ENCODE measurements at regions not wholly inside any gene's neighbourhood (a gene's known extent, or its start where the extent isn't known, plus 50 kb on each side); places are given as distances from the start of the nearest gene placed in this dataset.

DNA sequence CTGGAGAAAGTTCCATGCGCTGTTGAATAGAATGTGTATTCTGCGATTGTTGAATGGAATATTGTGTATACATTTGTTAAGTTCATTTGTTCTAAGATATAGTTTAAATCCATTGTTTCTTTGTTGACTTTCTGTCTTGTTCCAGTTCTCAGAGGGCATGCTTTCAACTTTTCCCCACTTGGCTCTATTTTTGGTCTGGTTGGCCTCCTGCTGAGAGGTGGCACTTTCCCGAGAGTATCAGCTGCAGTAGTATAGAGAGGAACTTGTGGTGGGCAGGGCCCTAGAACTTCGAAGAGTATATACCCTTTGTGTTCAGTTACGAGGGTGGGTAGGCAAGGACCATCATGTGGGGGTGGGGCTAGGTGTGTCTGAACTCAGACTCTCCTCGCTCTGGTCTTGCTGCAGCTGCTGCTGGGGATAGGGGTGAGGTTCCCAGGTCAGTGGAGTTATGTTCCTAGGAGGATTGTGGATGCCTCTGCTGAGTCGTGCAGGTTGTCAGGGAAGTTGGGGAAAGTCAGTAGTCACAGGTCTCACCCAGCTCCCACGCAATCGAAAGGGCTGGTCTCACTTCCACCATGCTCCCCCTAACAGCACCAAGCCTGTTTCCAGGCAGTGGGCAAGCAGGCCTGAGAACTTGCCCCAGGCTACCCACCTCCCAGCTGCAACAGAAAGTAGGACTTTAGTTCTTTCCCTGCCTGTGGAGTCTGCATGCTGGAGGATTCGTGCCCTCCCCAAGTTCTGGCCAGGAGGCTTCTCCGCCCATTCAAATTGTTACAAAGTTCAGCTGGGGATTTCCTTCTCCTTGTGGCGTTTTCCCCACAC, 118.9 kb upstream of the SSTR4 start:
- DNase-seq (ENCODE audit: low read depth in 2 of 2) = no peak

DNA sequence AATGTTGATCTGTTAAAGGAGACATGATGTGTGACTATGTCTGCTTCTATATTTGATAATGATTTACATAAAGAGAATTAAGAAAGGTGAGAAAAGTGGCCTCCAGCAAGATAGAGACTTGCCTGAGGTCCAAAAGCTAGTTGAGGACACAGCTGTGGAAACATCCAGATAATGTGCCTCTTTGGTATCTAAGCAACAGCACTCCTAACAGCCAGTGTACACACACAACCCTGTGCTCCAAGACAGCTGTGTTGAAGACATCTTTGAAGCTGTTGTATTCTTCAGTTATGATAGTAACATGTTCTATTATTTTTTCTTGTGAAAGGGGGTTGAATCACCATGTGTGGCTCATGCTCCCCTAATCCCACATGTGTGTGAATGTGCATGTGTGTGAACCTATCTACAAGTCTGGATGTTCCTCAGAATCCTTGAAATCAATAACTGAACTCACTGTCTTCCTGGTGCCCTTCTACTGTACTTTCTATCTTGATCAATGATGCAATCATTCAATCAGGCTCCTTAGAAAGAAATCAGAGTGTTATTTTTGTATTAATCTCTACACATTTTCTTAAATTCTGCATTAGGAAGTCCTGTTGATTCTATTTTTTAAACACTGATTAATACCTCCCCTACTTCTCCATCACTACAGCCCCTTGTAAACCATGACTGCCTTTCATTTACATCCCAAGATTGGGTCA, 116.7 kb upstream of the SSTR4 start:
- no peak for DNase-seq (ENCODE audit: low read depth in 2 of 2)

GRCh38 chr20:22920898-22921297, 114.2 kb upstream of the SSTR4 start:
- no peak for DNase-seq (ENCODE audit: low read depth in 2 of 2)

DNA sequence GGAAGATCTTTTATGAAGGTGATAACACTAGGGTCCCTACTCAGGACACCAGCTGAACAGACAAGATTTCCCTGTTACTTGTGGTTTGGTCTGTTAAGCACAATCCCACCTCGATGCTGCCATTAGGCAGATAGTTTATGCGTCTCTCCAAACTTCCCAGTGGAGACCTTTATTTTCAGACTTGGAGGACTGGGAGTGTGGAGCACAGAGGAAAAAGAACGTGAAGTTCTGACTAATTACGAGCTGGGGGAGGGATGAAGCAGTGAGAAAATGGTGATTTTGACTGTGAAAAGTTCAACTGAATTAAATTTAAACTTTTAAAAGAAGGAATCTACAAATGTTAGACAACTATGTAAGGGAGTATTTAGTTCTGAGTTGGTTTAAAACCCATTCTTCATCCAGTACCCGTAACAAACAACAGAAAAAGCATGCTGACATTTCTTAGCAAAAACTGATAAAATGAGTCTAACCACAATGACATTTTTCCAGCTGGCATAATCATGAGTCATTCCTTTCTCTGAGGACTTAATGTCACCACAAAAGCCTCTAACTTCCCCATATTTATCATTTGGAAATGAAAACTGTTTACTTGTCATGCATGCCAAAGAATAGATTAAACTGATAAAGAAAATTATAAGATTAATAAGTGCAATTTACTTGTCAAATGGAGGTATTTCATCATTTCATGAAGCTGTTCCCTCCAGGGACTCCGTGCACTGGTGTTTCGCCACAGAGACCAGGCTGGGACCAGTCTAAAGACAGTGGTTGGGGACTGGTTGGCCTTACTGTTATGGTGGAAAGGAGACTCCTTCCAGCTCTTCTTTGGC, 113.3 kb upstream of the SSTR4 start:
- DNase-seq (ENCODE audit: low read depth in 2 of 2) = no peak

- DNase-seq (ENCODE audit: low read depth in 2 of 2) = no peak
These were observed 112.1 kb upstream of the SSTR4 start for GRCh38 chr20:22922987-22923386.

GRCh38 chr20:22924046-22924737, 110.9 kb upstream of the SSTR4 start:
- DNase-seq (ENCODE audit: low read depth in 2 of 2) = no peak

GRCh38 chr20:22924949-22925612, 110.0 kb upstream of the SSTR4 start:
- no peak for DNase-seq (ENCODE audit: low read depth in 2 of 2)

DNA sequence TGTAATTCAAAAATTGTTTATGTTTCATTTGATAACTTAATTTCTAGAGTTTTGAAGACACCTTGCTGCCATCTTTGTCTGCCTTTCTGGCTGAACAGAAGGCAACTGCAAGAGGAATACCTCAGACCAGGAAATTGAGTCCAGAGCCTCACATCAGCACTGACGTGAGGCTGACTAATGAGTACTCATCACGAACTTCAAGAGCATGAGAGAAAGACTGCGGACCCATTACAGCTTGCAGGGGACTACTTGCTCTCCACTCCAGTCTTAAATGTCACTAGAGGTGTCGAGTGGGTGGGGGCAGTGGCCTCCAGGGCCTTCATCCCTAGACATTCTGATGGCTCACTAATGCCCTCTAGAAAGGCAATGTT, 109.5 kb upstream of the SSTR4 start:
- DNase-seq (ENCODE audit: low read depth in 2 of 2) = no peak

GRCh38 chr20:22927537-22927936, 107.6 kb upstream of the SSTR4 start:
- no peak for DNase-seq (ENCODE audit: low read depth in 2 of 2)

DNA sequence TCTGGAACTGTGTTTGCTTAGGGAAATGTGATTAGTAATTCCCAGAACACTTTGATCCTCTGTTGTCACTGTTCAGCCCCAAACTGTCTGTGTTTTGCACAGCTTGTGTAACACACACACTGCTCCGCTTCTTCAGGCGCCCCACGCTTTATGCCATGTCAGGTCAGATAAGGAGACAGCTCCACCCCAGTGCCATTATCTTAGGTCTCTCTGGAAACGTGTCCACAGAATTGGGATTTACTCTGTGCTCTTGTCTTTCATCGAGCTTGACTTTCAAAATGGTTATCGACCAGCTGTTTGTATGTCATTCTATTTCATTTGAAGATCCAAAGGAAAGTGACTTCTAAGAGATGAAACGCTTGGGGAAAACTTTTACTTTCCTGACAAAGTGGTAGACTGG, 106.4 kb upstream of the SSTR4 start:
- no peak for DNase-seq (ENCODE audit: low read depth in 2 of 2)

DNA sequence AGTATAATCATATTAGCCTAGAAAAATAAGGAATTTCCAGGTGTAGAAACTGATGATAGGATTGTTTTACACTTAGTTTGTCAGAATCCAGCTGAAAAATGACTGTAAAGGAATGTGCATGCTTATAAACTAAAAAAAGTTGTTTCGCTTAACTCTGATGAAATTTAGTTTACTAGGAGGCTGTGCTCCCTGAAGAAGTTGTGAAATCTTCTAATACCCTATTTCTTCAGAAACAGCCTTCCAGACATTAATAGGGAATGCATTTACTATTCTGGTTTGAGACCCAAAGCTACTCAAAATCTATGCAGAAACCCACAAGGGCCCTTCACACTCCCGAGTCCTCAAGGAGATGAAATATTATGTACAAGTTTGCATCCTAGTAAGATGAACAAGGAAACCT, 105.5 kb upstream of the SSTR4 start:
- DNase-seq (ENCODE audit: low read depth in 2 of 2) = no peak

- DNase-seq (ENCODE audit: low read depth in 2 of 2) = no peak
These were observed 103.2 kb upstream of the SSTR4 start for GRCh38 chr20:22931653-22932608.

DNA sequence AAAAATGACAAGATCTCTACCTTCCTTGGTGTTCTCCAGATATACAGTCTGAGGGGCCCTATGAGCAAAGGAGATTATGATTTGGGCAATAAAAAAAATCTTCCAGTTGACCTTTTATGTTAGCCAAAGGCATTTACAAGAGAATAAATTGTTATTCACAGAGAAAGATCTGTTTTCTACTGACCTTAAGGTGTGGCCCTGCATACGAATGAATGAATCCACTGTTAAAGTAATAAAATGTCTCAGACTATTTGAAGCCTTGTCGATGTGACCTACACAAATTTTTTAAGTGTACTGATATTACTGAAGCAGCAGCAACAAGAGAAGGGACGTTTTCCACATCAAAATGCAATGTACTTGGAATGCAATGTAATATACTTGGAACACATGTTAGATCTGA, 95.9 kb upstream of the SSTR4 start:
- no peak for DNase-seq (ENCODE audit: low read depth in 2 of 2)

- DNase-seq (ENCODE audit: low read depth in 2 of 2) = no peak
These were observed 94.8 kb upstream of the SSTR4 start for GRCh38 chr20:22940350-22940749.

- DNase-seq (ENCODE audit: low read depth in 2 of 2) = no peak
These were observed 93.6 kb upstream of the SSTR4 start for GRCh38 chr20:22941550-22941949.

- DNase-seq (ENCODE audit: low read depth in 2 of 2) = no peak
These were observed 92.4 kb upstream of the SSTR4 start for GRCh38 chr20:22942742-22943141.

GRCh38 chr20:22944062-22944461, 91.0 kb upstream of the SSTR4 start:
- no peak for DNase-seq (ENCODE audit: low read depth in 2 of 2)

DNA sequence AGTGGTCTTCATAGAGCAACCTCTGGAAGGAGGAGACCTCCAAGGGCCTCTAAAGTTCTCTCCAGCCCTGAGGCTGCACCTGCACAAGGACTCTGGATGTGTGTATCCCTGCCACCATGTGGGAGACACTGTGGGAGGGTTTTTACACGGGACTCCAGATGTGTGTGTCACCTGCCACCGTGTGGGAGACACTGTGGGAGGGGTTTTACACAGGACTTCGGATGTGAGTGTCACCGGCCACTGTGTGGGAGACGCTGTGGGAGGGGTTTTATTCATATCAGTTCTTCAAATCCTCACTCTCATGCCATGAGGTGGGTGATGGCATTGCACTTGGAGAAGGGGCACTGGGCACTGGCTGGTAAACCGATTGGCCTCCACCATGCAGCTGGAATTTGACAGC, 90.2 kb upstream of the SSTR4 start:
- no peak for DNase-seq (ENCODE audit: low read depth in 2 of 2)

GRCh38 chr20:22946596-22946995, 88.5 kb upstream of the SSTR4 start:
- DNase-seq (ENCODE audit: low read depth in 2 of 2) = no peak
